ENCODE measurements at regions not wholly inside any gene's neighbourhood (a gene's known extent, or its start where the extent isn't known, plus 50 kb on each side); places are given as distances from the start of the nearest gene placed in this dataset.

GRCh38 chr18:22033085-22033484 is 136.3 kb upstream of the GATA6 start:
- no peak for DNase-seq (ENCODE audit: low read depth)
- H3K4me3 ChIP-seq (ENCODE audit: low read depth, low read length), result no peak overlapping the region
- TF ChIP-seq CTCF (IDR thresholded peaks at IDR 0.05; ENCODE audit: insufficient read depth, low read depth, low read length, missing control alignments), result no peak

DNA sequence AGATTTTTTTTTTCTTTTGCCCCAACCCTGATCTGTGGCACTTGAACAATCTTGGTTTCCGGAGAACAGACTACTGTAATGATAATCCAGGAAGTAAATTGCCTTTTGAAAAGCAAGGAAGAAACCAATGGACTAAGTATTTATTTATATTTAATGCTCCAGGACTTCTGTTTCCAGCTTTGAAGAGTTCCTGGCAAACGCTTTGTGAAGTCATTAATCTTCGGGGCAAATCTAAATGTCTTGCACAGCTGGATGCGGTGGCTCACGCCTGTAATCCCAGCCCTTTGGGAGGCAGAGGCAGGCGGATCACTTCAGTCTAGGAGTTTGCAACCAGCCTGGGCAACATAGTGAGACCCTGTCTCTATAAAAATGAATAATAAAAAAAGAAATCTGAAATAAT is 135.1 kb upstream of the GATA6 start:
- H3K4me3 ChIP-seq (ENCODE audit: low read depth, low read length), result no peak overlapping the region
- DNase-seq (ENCODE audit: low read depth), result no peak
- TF ChIP-seq CTCF (IDR thresholded peaks at IDR 0.05; ENCODE audit: insufficient read depth, low read depth, low read length, missing control alignments), result no peak

- no peak for TF ChIP-seq CTCF (IDR thresholded peaks at IDR 0.05; ENCODE audit: insufficient read depth, low read depth, low read length, missing control alignments)
- DNase-seq (ENCODE audit: low read depth), result no peak
- no peak overlapping the region for H3K4me3 ChIP-seq (ENCODE audit: low read depth, low read length)
These were observed 128.9 kb upstream of the GATA6 start for GRCh38 chr18:22040533-22040932.

DNA sequence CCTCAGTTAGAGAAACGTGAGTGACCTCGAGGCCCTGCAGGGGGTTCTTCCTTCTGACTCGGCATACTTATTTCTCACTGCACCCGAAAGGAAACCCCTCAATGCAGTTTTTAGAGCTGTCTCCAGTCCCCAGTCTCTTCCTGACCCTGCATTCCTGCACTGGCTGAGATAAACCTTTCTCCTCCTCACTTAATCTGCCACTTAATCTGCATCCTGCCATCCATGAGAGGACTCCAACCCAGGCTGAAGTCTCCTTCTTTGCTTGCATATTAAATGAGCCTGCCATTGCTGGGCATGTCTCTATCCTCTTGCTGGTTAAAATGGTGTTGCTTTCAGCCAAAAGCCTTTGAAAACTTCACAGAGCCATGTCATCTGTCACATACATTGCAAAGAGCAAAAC is 125.6 kb upstream of the GATA6 start:
- no peak for DNase-seq (ENCODE audit: low read depth)
- TF ChIP-seq CTCF (IDR thresholded peaks at IDR 0.05; ENCODE audit: insufficient read depth, low read depth, low read length, missing control alignments), result no peak
- no peak overlapping the region for H3K4me3 ChIP-seq (ENCODE audit: low read depth, low read length)

DNA sequence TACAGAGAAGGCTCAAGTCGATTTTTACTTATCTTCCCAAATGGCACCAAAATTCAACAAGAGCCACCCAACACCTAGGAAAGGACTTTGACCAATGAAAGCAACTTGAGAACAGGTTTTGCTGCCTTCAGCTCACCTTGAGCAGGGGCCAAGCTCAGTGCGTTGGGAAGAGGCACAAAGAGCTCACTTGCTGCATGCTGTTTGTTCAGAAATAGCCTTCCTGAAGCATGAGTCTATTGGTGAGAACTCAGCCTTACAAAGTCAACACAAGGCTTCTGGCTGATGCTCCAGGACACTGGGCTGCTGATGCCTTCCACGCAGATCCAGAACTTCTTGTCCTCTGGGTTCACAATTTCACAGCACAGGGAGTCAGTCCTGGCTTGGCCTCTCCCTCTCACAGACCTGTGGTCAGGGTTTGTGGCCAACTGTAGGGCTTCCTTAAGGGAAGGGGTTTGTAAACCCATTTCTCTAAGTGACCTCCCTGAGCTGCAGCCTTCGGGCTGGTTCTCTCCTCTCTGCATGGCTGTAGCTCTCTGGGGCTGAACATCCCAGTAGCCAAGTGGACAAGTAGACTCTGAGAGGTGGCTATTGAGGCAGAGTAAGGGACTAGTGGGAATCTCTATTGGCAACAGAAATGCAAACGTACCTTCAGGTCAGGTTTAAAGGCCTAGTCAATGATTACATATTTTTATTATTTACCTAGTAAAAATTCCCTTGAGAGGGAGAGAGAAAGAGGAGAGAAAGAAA is 124.7 kb upstream of the GATA6 start:
- no peak for TF ChIP-seq CTCF (IDR thresholded peaks at IDR 0.05; ENCODE audit: insufficient read depth, low read depth, low read length, missing control alignments)
- DNase-seq (ENCODE audit: low read depth), result no peak
- H3K4me3 ChIP-seq (ENCODE audit: low read depth, low read length), result no peak overlapping the region

- TF ChIP-seq CTCF (IDR thresholded peaks at IDR 0.05; ENCODE audit: insufficient read depth, low read depth, low read length, missing control alignments), result no peak
- no peak for DNase-seq (ENCODE audit: low read depth)
- no peak overlapping the region for H3K4me3 ChIP-seq (ENCODE audit: low read depth, low read length)
These were observed 124.0 kb upstream of the GATA6 start for GRCh38 chr18:22045221-22045918.

All from GM12865 (cell line).